Parathyroid adenoma (tissue), 2 donors: ENCODE measurements at regions not wholly inside any gene's neighbourhood (a gene's known extent, or its start where the extent isn't known, plus 50 kb on each side); places are given as distances from the start of the nearest gene placed in this dataset.
A peak's percentile ranks its signal among the peaks of the same experiment; 100 is the strongest.

ENCODE experiments used
- H2AFZ ChIP-seq: fragments of 300-600 bp; sonication (generic); one replicate; pipeline ENCODE4 v1.7.0; 2017; ENCODE audit warnings: antibody characterized with exemption, mild to moderate bottlenecking
- H3K27ac ChIP-seq: fragments of 300-600 bp; sonication (generic); one replicate; pipeline ENCODE4 v1.7.0; 2017
- H3K27me3 ChIP-seq: fragments of 300-600 bp; sonication (generic); one replicate; pipeline ENCODE4 v1.7.0; 2017; ENCODE audit warnings: low read length; ENCODE audit not compliant: control insufficient read depth, insufficient read depth
- H3K36me3 ChIP-seq: fragments of 300-600 bp; sonication (generic); one replicate; pipeline ENCODE4 v1.7.0; 2017; ENCODE audit warnings: low read length; ENCODE audit not compliant: control insufficient read depth, insufficient read depth
- H3K4me1 ChIP-seq: fragments of 300-600 bp; sonication (generic); one replicate; pipeline ENCODE4 v1.7.0; 2017; ENCODE audit warnings: control low read depth
- H3K4me2 ChIP-seq: fragments of 300-600 bp; sonication (generic); one replicate; pipeline ENCODE4 v1.7.0; 2017; ENCODE audit warnings: low read length
- H3K4me3 ChIP-seq: fragments of 300-600 bp; sonication (generic); one replicate; pipeline ENCODE4 v1.7.0; 2017; ENCODE audit warnings: low read depth, low read length
- H3K79me2 ChIP-seq: fragments of 300-600 bp; sonication (generic); one replicate; pipeline ENCODE4 v1.7.0; 2017; ENCODE audit warnings: control low read depth
- H3K9ac ChIP-seq: fragments of 300-600 bp; sonication (generic); one replicate; pipeline ENCODE4 v1.7.0; 2017; ENCODE audit warnings: mild to moderate bottlenecking
- H3K9me3 ChIP-seq: fragments of 300-600 bp; sonication (generic); one replicate; pipeline ENCODE4 v1.7.0; 2017; ENCODE audit warnings: low read length; ENCODE audit not compliant: control insufficient read depth
- CTCF ChIP-seq: fragments of 300-600 bp; sonication (generic); IDR thresholded peaks from one replicate; pipeline ENCODE4 v1.7.0; 2017; ENCODE audit warnings: antibody characterized with exemption, mild to moderate bottlenecking
- donor health status: primary hyperparathyroidism.

DNA sequence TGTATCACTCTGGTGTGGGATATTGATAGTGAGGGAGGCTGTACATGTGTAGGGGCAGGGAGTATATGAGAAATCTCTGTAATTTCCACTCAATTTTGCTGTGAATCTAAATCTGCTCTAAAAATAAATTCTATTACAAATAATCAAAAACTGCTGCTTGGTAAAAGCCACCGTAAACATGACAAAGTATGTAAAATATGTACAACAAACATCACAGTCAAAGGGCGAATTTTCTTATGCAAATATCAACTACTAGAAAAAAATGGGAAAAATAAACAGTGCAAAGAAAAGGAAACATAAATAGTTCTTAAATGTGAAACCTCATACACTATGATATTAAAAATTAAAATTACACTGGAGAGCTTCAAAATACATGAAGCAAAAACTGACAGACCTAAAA, 105.1 kb upstream of the DCLK2 start:
- Histone ChIP-seq H3K27ac (no peak overlapping the region), H3K4me1 (no peaks in the 10 kb centered on the region), H3K4me3 (no peak overlapping the region), H3K79me2 (no peaks in the 10 kb centered on the region), H3K27me3 (no peaks in the 10 kb centered on the region), H3K4me2 (no peak overlapping the region), H3K9ac (no peak overlapping the region), H3K9me3 (no peaks in the 10 kb centered on the region), H2AFZ (no peak overlapping the region), H3K36me3 (no peaks in the 10 kb centered on the region)
- TF ChIP-seq CTCF = no peak

DNA sequence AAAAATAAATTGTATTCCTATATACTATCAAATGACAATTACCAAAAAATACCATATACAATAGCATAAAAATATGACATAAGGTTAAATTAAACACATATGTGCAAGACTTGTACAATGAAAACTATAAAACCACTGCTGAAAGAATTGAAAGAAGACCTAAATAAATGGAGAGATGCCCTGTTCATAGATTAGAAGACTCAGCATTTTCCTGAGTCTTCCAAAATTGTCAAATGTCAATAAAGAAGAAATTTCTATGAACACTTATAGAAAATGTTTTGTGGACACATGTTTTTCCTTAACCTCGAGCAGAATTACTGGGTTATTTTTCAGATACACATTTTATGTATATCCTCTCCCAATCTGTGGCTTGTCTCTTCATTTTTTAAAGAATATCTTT, 103.1 kb upstream of the DCLK2 start:
- Histone ChIP-seq H3K4me3 (no peak overlapping the region), H3K4me1 (no peaks in the 10 kb centered on the region), H3K36me3 (no peaks in the 10 kb centered on the region), H3K27me3 (no peaks in the 10 kb centered on the region), H2AFZ (no peak overlapping the region), H3K79me2 (no peaks in the 10 kb centered on the region), H3K27ac (no peak overlapping the region), H3K9me3 (no peaks in the 10 kb centered on the region), H3K9ac (no peak overlapping the region), H3K4me2 (no peak overlapping the region)
- TF ChIP-seq CTCF = no peak

GRCh38 chr4:149980121-149980682, 98.0 kb upstream of the DCLK2 start:
- H3K36me3 ChIP-seq = no peaks in the 10 kb centered on the region
- H3K79me2 ChIP-seq = no peaks in the 10 kb centered on the region
- no peak overlapping the region for H3K4me2 ChIP-seq
- H3K9me3 ChIP-seq = no peaks in the 10 kb centered on the region
- TF ChIP-seq CTCF = no peak
- no peaks in the 10 kb centered on the region for H3K4me1 ChIP-seq
- no peaks in the 10 kb centered on the region for H3K27me3 ChIP-seq
- H3K27ac ChIP-seq = no peak overlapping the region
- no peak overlapping the region for H3K9ac ChIP-seq
- no peak overlapping the region for H3K4me3 ChIP-seq
- H2AFZ ChIP-seq = no peak overlapping the region

DNA sequence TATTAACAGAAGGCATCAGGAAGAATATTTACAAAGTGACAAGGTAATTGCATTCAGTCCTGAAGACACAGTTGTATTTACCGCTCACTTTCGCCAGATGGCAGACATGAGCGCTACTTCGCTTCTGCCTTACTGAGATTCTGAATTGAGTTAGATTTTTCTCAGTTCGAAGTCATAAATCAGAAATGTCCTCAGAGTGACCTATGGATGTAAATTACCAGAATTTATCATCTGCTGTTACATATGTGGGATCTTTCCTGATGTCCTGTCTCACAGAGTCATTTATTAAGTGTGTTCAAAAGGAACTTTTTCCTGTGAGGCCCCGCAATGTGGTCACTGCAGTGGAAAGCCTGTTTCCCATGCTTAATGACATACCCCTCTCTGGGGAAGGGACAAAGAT, 97.3 kb upstream of the DCLK2 start:
- no peak overlapping the region for H3K9ac ChIP-seq
- H3K79me2 ChIP-seq = no peaks in the 10 kb centered on the region
- peak; percentile 61 for TF ChIP-seq CTCF
- no peaks in the 10 kb centered on the region for H3K36me3 ChIP-seq
- H2AFZ ChIP-seq = no peak overlapping the region
- H3K9me3 ChIP-seq = no peaks in the 10 kb centered on the region
- H3K4me2 ChIP-seq = no peak overlapping the region
- no peak overlapping the region for H3K4me3 ChIP-seq
- no peaks in the 10 kb centered on the region for H3K4me1 ChIP-seq
- H3K27me3 ChIP-seq = no peaks in the 10 kb centered on the region
- no peak overlapping the region for H3K27ac ChIP-seq

GRCh38 chr4:149983401-149983800, 94.8 kb upstream of the DCLK2 start:
- Histone ChIP-seq H3K4me3 (no peak overlapping the region), H3K27me3 (no peaks in the 10 kb centered on the region), H3K9ac (no peak overlapping the region), H3K36me3 (no peaks in the 10 kb centered on the region), H3K27ac (no peak overlapping the region), H3K79me2 (no peaks in the 10 kb centered on the region), H2AFZ (no peak overlapping the region), H3K9me3 (no peaks in the 10 kb centered on the region), H3K4me2 (no peak overlapping the region), H3K4me1 (no peaks in the 10 kb centered on the region)
- no peak for TF ChIP-seq CTCF
